T-cell (primary cell): ENCODE measurements at regions not wholly inside any gene's neighbourhood (a gene's known extent, or its start where the extent isn't known, plus 50 kb on each side); places are given as distances from the start of the nearest gene placed in this dataset.

Source experiments
- ATAC-seq, 4 experiments: fragments of 200-7000 bp in 3 of 4; fragments of 150-1000 bp in 1 of 4; cut with Tn5 transposase; replicated peaks in 1 of 4; 1 replicate in 3 of 4; 2 replicates in 1 of 4; pipeline ENCODE4 v1.10.0; 2021; ENCODE audit warnings: moderate library complexity in 3 of 4, mild to moderate bottlenecking in 2 of 4, moderate number of reproducible peaks in 1 of 4
- CTCF ChIA-PET, 2 donors: fragments of 300-600 bp; sonication (Branson Sonifier 250); formaldehyde crosslinking; loops; one replicate each; lab custom pipeline; 2022; ENCODE audit warnings: antibody characterized with exemption in 2 of 2; lab: Charles Lee
- POLR2A ChIA-PET, 2 donors: fragments of 300-600 bp; sonication (Branson Sonifier 250); formaldehyde crosslinking; loops; one replicate each; lab custom pipeline; 2022; ENCODE audit warnings: antibody characterized with exemption in 2 of 2; lab: Charles Lee
- DNase-seq, 35 experiments: peaks; one replicate each; pipeline versions ENCODE4 v3.0.0 to v3.0.0-alpha.2; 2013 to 2023
- H3K27ac ChIP-seq: one replicate; pipeline ENCODE4 v1.5.1; 2013; ENCODE audit warnings: low read length
- H3K27me3 ChIP-seq, 2 experiments: replicated peaks in 1 of 2; 1 replicate in 1 of 2; 2 replicates in 1 of 2; pipeline versions ENCODE4 v1.6.1 to v1.7.0; 2013; ENCODE audit warnings: low read length in 1 of 2, mixed read lengths in 1 of 2; ENCODE audit not compliant: control insufficient read depth in 2 of 2, insufficient read depth in 2 of 2; ENCODE audit errors: extremely low read depth in 1 of 2
- H3K36me3 ChIP-seq, 2 donors: 1 replicate in 1 of 2; 2 replicates in 1 of 2; pipeline versions ENCODE4 v1.6.1 to v1.7.0; 2013; ENCODE audit warnings: low read length in 1 of 2; ENCODE audit not compliant: control insufficient read depth in 2 of 2, insufficient read depth in 1 of 2; ENCODE audit errors: extremely low read depth in 1 of 2
- H3K4me1 ChIP-seq, 2 experiments: 1 replicate in 1 of 2; 2 replicates in 1 of 2; pipeline versions ENCODE4 v1.6.1 to v1.7.0; 2013; ENCODE audit warnings: low read length in 2 of 2, mixed read lengths in 1 of 2; ENCODE audit not compliant: insufficient read depth in 2 of 2, control insufficient read depth in 1 of 2; ENCODE audit errors: extremely low read depth in 1 of 2
- H3K4me3 ChIP-seq, 2 donors: 1 replicate in 1 of 2; 2 replicates in 1 of 2; pipeline versions ENCODE4 v1.5.1 to v1.7.0; 2013; ENCODE audit warnings: mild to moderate bottlenecking in 2 of 2, low read length in 1 of 2, moderate library complexity in 1 of 2; ENCODE audit not compliant: control insufficient read depth in 1 of 2; ENCODE audit errors: extremely low read depth in 1 of 2
- H3K9me3 ChIP-seq: 2 replicates; pipeline ENCODE4 v1.7.0; 2013
- H3K27ac Mint-ChIP-seq, 2 donors: one replicate each; pipeline ENCODE4 v1.8.0; 2020 to 2021; ENCODE audit warnings: mild to moderate bottlenecking in 2 of 2, mixed read lengths in 2 of 2
- H3K27me3 Mint-ChIP-seq, 2 donors: one replicate each; pipeline ENCODE4 v1.8.0; 2021 to 2022; ENCODE audit warnings: mixed read lengths in 2 of 2
- H3K36me3 Mint-ChIP-seq: one replicate; pipeline ENCODE4 v1.8.0; 2021; ENCODE audit warnings: mixed read lengths
- H3K4me1 Mint-ChIP-seq, 3 donors: one replicate each; pipeline ENCODE4 v1.8.0; 2020 to 2022; ENCODE audit warnings: mixed read lengths in 3 of 3, mild to moderate bottlenecking in 1 of 3
- H3K4me3 Mint-ChIP-seq, 3 donors: one replicate each; pipeline ENCODE4 v1.8.0; 2020 to 2022; ENCODE audit warnings: mild to moderate bottlenecking in 3 of 3, mixed read lengths in 3 of 3, moderate library complexity in 3 of 3
- H3K9me3 Mint-ChIP-seq, 3 donors: one replicate each; pipeline ENCODE4 v1.8.0; 2020 to 2022; ENCODE audit warnings: mixed read lengths in 3 of 3
- WGBS: methylation state at CpG from one replicate; pipeline ENCODE4 v1.1.5; 2013; ENCODE audit warnings: missing lambda C conversion rate; ENCODE audit not compliant: insufficient coverage; 5-methylcytosine and 5-hydroxymethylcytosine counted together

DNA sequence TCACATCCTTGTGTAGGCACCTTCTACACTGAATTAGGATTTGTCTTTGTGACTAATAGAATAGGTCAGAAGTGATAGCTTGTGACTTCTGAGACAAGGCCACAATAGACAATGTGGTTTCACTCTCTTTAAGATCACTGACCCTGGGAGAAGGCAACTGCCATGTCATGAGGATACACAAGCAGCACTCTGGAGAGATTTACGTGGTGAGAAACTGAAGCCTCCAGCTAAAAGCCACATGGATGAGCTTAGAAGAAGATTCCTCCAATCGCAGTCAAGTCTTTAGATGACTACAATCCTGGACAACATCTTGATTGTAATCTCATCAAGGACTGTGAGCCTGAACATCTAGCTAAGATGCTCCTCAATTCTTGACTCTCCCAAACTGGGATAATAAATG is 206.6 kb downstream of the ESM1 start:
- peaks cover 0 to 3% of the 10 kb centered on the region in 2 experiments for H3K27me3 ChIP-seq
- no peak overlapping the region for H3K27ac ChIP-seq
- ChIA-PET POLR2A (no interaction called here), CTCF (no interaction called here)
- no peaks in the 10 kb centered on the region for H3K4me1 Mint-ChIP-seq
- WGBS, result 100% methylated on average over 1 of the region's 2 CpGs
- no peaks in the 10 kb centered on the region for H3K36me3 Mint-ChIP-seq
- no peaks in the 10 kb centered on the region for H3K36me3 ChIP-seq
- H3K9me3 Mint-ChIP-seq, result peaks cover 0 to 5% (median 5%) of the 10 kb centered on the region in 3 donors
- no peak for ATAC-seq
- no peak overlapping the region for H3K4me3 ChIP-seq
- H3K27me3 Mint-ChIP-seq, result peaks cover 7 to 11% of the 10 kb centered on the region in 2 donors
- no peaks in the 10 kb centered on the region for H3K9me3 ChIP-seq
- no peaks in the 10 kb centered on the region for H3K4me1 ChIP-seq
- no peak overlapping the region for H3K4me3 Mint-ChIP-seq
- H3K27ac Mint-ChIP-seq, result no peak overlapping the region
- DNase-seq, result no peak

DNA sequence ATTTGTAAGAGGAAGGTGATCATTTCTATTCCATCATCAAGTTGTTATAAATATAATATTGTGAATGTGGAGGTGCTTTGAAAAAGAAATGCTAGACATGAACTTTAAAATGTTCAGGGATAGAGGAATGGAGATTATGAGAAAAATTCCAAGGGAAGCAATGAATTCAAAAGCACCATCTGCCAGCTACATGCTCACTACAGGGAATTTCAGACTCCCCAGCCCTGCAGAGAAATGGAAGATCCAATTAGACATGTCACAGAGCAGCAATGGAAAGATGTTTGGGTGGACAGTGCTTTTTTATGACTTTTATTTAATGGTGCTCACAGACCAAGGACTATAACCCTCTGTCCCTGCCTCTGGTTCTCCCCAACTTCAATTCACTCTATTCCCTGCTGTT is 209.7 kb downstream of the ESM1 start:
- H3K4me1 ChIP-seq, result no peaks in the 10 kb centered on the region
- Mint-ChIP-seq H3K9me3 (no peaks in the 10 kb centered on the region), H3K27me3 (peaks cover 7 to 11% of the 10 kb centered on the region in 2 donors), H3K4me1 (no peaks in the 10 kb centered on the region), H3K27ac (no peak overlapping the region), H3K36me3 (no peaks in the 10 kb centered on the region), H3K4me3 (no peak overlapping the region)
- no peak overlapping the region for H3K4me3 ChIP-seq
- H3K27me3 ChIP-seq, result peaks cover 0 to 3% of the 10 kb centered on the region in 2 experiments
- no peak for DNase-seq
- no peaks in the 10 kb centered on the region for H3K36me3 ChIP-seq
- H3K27ac ChIP-seq, result no peak overlapping the region
- ChIA-PET CTCF (no interaction called here), POLR2A (interaction anchor here in 1 of 2 donors (0.6 kb wide), 1 partner anchor 178 kb away, joined by 3 read pairs; no protein-coding TSS in a partner anchor)
- no peaks in the 10 kb centered on the region for H3K9me3 ChIP-seq
- ATAC-seq, result no peak

DNA sequence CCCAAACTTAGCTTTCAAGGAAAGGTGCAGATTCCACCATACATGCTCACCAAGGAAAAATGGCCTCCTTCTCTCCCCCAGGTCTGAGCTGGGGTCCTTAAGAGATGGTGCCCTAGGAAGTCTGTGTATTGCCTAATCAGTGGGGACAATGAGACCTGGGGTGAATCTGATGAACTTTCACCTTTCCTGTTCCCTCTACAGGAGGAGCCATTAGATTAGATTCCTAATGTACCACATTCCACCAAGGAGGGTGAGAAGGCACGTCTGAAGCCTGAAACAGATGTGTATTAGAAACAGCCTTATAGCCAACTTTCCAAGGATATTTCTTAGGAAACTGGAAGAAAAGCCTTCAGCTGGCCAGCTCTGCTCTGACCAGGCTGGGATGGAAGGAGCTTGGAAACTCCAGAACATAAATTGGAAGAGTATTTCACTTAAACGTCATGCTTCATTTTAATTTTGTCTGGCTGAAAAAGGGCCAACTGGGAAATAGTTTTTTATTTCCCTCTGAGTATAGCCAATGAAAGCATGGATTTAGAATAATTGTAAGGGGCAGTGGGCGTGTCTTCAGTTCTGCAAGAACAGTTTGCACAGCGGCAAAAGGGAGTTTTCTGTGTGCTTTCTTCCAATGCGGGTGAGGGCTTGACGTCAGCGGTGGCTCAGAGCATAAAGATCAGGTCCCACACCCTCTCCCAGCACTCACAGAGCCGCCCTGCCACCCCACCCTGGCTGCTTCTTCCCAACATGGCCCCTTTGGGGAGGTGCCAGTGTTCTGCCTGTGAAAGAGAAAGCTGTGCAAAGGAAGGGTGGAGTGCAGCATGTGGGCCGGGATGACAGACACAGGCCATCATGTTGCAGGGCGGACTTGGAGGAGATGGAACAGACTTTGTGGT is 210.9 kb downstream of the ESM1 start:
- H3K4me3 Mint-ChIP-seq, result no peak overlapping the region
- DNase-seq (no peak), ATAC-seq (no peak)
- 88% methylated on average over 2 of the region's 10 CpGs for WGBS
- Histone ChIP-seq H3K27me3 (peaks cover 0 to 3% of the 10 kb centered on the region in 2 experiments), H3K36me3 (no peaks in the 10 kb centered on the region), H3K9me3 (no peaks in the 10 kb centered on the region), H3K4me1 (no peaks in the 10 kb centered on the region), H3K4me3 (no peak overlapping the region), H3K27ac (no peak overlapping the region)
- H3K4me1 Mint-ChIP-seq, result no peaks in the 10 kb centered on the region
- H3K9me3 Mint-ChIP-seq, result no peaks in the 10 kb centered on the region
- H3K27me3 Mint-ChIP-seq, result peaks cover 7 to 11% of the 10 kb centered on the region in 2 donors
- no peak overlapping the region for H3K27ac Mint-ChIP-seq
- ChIA-PET POLR2A (no interaction called here), CTCF (no interaction called here)
- H3K36me3 Mint-ChIP-seq, result no peaks in the 10 kb centered on the region

DNA sequence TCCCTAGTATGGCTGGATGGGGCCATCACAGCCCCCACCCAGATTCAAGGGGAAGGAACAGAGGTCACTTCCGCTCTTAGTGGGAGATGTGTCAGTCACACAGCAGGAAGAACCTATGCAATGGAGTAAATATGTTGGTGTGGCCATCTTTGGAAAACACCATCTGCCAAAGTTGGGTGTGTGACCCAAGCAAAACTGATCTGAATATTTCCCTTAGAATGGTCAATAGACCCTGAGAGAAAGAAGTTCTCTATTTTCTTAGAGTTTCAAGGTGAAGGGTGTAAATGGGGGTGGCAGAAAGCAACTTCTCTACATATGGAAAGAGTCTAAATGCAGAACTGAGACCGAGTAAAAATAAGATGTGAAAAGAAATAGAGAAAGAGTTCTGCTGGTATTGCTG is 212.7 kb downstream of the ESM1 start:
- no peaks in the 10 kb centered on the region for H3K36me3 Mint-ChIP-seq
- Histone ChIP-seq H3K36me3 (no peaks in the 10 kb centered on the region), H3K27me3 (peaks cover 0 to 3% of the 10 kb centered on the region in 2 experiments), H3K4me1 (no peaks in the 10 kb centered on the region), H3K9me3 (no peaks in the 10 kb centered on the region), H3K27ac (no peak overlapping the region), H3K4me3 (no peak overlapping the region)
- ATAC-seq, result no peak
- WGBS, result no CpG with 5 or more reads among the region's 2 CpGs
- ChIA-PET POLR2A (no interaction called here), CTCF (no interaction called here)
- no peaks in the 10 kb centered on the region for H3K9me3 Mint-ChIP-seq
- no peak overlapping the region for H3K4me3 Mint-ChIP-seq
- H3K27ac Mint-ChIP-seq, result no peak overlapping the region
- peaks cover 7 to 11% of the 10 kb centered on the region in 2 donors for H3K27me3 Mint-ChIP-seq
- no peaks in the 10 kb centered on the region for H3K4me1 Mint-ChIP-seq
- no peak for DNase-seq

DNA sequence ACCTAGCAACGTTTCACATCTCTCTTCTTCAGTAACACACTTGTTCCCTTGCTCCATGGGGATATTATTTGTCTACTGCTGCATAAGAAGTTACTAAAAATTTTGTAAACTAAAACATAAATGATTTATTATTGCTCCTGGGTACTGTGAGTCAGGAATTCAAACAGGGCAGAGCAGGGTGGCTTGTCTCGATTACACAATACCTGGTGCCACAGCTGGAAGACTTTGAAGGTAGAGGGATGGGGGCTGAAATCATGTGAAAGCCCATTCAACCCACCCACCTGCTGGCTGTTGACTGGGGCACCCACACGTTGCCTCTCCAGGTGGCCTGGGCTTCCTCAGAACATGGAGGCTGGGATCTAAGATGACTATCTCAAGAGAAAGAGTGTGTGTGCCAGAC is 213.2 kb downstream of the ESM1 start:
- H3K4me1 ChIP-seq, result no peaks in the 10 kb centered on the region
- no peak for ATAC-seq
- H3K27me3 ChIP-seq, result peaks cover 0 to 3% of the 10 kb centered on the region in 2 experiments
- Mint-ChIP-seq H3K9me3 (no peaks in the 10 kb centered on the region), H3K27ac (no peak overlapping the region), H3K4me3 (no peak overlapping the region), H3K4me1 (no peaks in the 10 kb centered on the region), H3K27me3 (peaks cover 7% of the 10 kb centered on the region in 2 donors), H3K36me3 (no peaks in the 10 kb centered on the region)
- H3K27ac ChIP-seq, result no peak overlapping the region
- ChIA-PET POLR2A (no interaction called here), CTCF (no interaction called here)
- no peaks in the 10 kb centered on the region for H3K36me3 ChIP-seq
- H3K4me3 ChIP-seq, result no peak overlapping the region
- DNase-seq, result no peak
- WGBS, result no CpG with 5 or more reads among the region's 3 CpGs
- no peaks in the 10 kb centered on the region for H3K9me3 ChIP-seq

DNA sequence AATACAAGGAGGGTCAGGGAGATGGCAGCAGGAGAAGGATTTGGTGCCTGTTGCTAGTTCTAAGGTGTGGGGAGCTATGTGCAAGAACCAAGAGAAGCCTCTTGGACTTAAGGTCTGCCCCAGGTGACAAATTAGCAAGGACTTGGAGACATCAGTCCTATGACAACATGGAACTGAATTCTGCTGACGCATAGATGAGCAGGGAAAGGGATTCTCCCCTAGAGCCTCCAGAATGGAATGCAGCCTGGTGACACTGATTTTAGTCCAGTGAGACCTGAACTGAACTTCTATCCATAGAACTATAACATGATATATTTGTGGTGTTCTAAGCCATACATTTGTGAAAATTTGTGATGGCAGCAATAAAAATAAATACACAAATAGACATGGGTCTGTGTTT is 215.6 kb downstream of the ESM1 start:
- H3K4me3 ChIP-seq, result no peak overlapping the region
- H3K4me1 ChIP-seq, result no peaks in the 10 kb centered on the region
- H3K9me3 Mint-ChIP-seq, result no peaks in the 10 kb centered on the region
- no peaks in the 10 kb centered on the region for H3K4me1 Mint-ChIP-seq
- H3K36me3 Mint-ChIP-seq, result no peaks in the 10 kb centered on the region
- WGBS, result no CpG with 5 or more reads among the region's 1 CpG
- POLR2A ChIA-PET, result no interaction called here
- no peaks in the 10 kb centered on the region for H3K36me3 ChIP-seq
- H3K27me3 ChIP-seq, result peaks cover 0 to under 1% of the 10 kb centered on the region in 2 experiments
- no peaks in the 10 kb centered on the region for H3K27me3 Mint-ChIP-seq
- H3K27ac ChIP-seq, result no peak overlapping the region
- CTCF ChIA-PET, result no interaction called here
- no peak overlapping the region for H3K4me3 Mint-ChIP-seq
- DNase-seq, result no peak
- ATAC-seq, result no peak
- H3K27ac Mint-ChIP-seq, result no peak overlapping the region
- H3K9me3 ChIP-seq, result no peaks in the 10 kb centered on the region
